ENCODE measurements at regions not wholly inside any gene's neighbourhood (a gene's known extent, or its start where the extent isn't known, plus 50 kb on each side); places are given as distances from the start of the nearest gene placed in this dataset.

GRCh38 chr1:57982852-57983251 lies 559.0 kb upstream of the DAB1 start:
- peaks cover 8% of the 10 kb centered on the region for H3K27me3 Mint-ChIP-seq (ENCODE audit: low read depth)
- peaks cover 9% of the 10 kb centered on the region for H3K9me3 Mint-ChIP-seq
- no peak overlapping the region for H3K4me3 Mint-ChIP-seq
- no peaks in the 10 kb centered on the region for H3K36me3 Mint-ChIP-seq (ENCODE audit: low read depth)
- H3K27ac Mint-ChIP-seq = no peak overlapping the region
- TF ChIP-seq, protein P1, sequence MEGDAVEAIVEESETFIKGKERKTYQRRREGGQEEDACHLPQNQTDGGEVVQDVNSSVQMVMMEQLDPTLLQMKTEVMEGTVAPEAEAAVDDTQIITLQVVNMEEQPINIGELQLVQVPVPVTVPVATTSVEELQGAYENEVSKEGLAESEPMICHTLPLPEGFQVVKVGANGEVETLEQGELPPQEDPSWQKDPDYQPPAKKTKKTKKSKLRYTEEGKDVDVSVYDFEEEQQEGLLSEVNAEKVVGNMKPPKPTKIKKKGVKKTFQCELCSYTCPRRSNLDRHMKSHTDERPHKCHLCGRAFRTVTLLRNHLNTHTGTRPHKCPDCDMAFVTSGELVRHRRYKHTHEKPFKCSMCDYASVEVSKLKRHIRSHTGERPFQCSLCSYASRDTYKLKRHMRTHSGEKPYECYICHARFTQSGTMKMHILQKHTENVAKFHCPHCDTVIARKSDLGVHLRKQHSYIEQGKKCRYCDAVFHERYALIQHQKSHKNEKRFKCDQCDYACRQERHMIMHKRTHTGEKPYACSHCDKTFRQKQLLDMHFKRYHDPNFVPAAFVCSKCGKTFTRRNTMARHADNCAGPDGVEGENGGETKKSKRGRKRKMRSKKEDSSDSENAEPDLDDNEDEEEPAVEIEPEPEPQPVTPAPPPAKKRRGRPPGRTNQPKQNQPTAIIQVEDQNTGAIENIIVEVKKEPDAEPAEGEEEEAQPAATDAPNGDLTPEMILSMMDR (IDR thresholded peaks at IDR 0.05; ENCODE audit: unreplicated experiment in 3 of 3) = no peak
- H3K4me1 Mint-ChIP-seq = no peaks in the 10 kb centered on the region

- H3K4me1 Mint-ChIP-seq = no peaks in the 10 kb centered on the region
- peaks cover 5% of the 10 kb centered on the region for H3K27me3 Mint-ChIP-seq (ENCODE audit: low read depth)
- TF ChIP-seq, protein P1 (IDR thresholded peaks at IDR 0.05; ENCODE audit: unreplicated experiment in 3 of 3) = peak in 1 of 3 experiments; percentile 19
- peaks cover 21% of the 10 kb centered on the region for H3K9me3 Mint-ChIP-seq
- H3K4me3 Mint-ChIP-seq = no peak overlapping the region
- no peaks in the 10 kb centered on the region for H3K36me3 Mint-ChIP-seq (ENCODE audit: low read depth)
- no peak overlapping the region for H3K27ac Mint-ChIP-seq
Measured at GRCh38 chr1:57976216-57976615, 552.4 kb upstream of the DAB1 start.

GRCh38 chr1:57968321-57968720 lies 544.5 kb upstream of the DAB1 start:
- Mint-ChIP-seq H3K9me3 (peaks cover 3% of the 10 kb centered on the region), H3K4me1 (no peaks in the 10 kb centered on the region), H3K4me3 (no peak overlapping the region), H3K36me3 (ENCODE audit: low read depth) (no peaks in the 10 kb centered on the region), H3K27me3 (ENCODE audit: low read depth) (no peaks in the 10 kb centered on the region), H3K27ac (no peak overlapping the region)
- TF ChIP-seq, protein P1 (IDR thresholded peaks at IDR 0.05; ENCODE audit: unreplicated experiment in 3 of 3) = no peak

DNA sequence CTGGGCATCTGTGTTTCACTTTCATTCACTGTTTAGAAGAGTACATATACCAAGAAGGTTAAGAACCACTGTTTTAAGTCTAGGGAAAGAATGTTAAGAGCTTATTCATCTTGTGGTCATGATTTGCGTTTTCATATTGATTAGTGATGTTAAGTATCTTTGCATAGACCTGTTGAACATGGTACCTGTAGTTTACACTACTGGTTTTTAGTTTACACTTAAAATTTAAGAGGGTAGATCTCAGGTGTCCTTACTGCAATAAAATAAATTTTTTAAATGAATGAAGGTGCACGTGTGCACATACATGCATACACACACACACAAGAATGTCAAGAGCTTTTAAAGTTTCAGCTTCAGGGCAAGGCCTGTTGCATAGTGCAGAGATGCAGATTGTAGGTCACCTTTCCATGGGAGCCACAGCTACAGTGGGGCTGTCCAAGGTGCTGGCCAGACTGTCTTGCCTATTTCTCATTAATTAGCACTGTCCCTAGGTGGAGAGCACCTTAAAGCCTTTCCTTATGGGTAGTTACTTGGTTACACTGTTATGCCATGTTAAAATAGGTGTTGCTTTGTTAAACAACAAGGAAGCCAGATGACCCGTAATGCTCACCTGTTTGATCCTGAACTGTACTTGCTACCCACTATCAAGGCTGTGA lies 543.0 kb upstream of the DAB1 start:
- Mint-ChIP-seq H3K9me3 (no peaks in the 10 kb centered on the region), H3K27me3 (ENCODE audit: low read depth) (peaks cover 6% of the 10 kb centered on the region), H3K4me3 (no peak overlapping the region), H3K36me3 (ENCODE audit: low read depth) (no peaks in the 10 kb centered on the region), H3K4me1 (no peaks in the 10 kb centered on the region), H3K27ac (no peak overlapping the region)
- TF ChIP-seq, protein P1 (IDR thresholded peaks at IDR 0.05; ENCODE audit: unreplicated experiment in 3 of 3) = no peak

- Mint-ChIP-seq H3K4me3 (no peak overlapping the region), H3K36me3 (ENCODE audit: low read depth) (no peaks in the 10 kb centered on the region), H3K27me3 (ENCODE audit: low read depth) (peaks cover 6% of the 10 kb centered on the region), H3K9me3 (no peaks in the 10 kb centered on the region), H3K4me1 (no peaks in the 10 kb centered on the region), H3K27ac (no peak overlapping the region)
- TF ChIP-seq, protein P1 (IDR thresholded peaks at IDR 0.05; ENCODE audit: unreplicated experiment in 3 of 3) = no peak
Measured at GRCh38 chr1:57966340-57966739, 542.5 kb upstream of the DAB1 start.

- TF ChIP-seq, protein P1 (IDR thresholded peaks at IDR 0.05; ENCODE audit: unreplicated experiment in 3 of 3) = no peak
- Mint-ChIP-seq H3K4me3 (no peak overlapping the region), H3K27me3 (ENCODE audit: low read depth) (peaks cover 6% of the 10 kb centered on the region), H3K9me3 (no peaks in the 10 kb centered on the region), H3K36me3 (ENCODE audit: low read depth) (no peaks in the 10 kb centered on the region), H3K27ac (no peak overlapping the region), H3K4me1 (no peaks in the 10 kb centered on the region)
Measured at GRCh38 chr1:57963581-57963980, 539.7 kb upstream of the DAB1 start.

Measured in nephron (organoid).